Epithelial cell of esophagus (primary cell): ENCODE measurements at regions not wholly inside any gene's neighbourhood (a gene's known extent, or its start where the extent isn't known, plus 50 kb on each side); places are given as distances from the start of the nearest gene placed in this dataset.

ENCODE experiments used
- DNase-seq: peaks from one replicate; pipeline ENCODE4 v3.0.0; 2010; ENCODE audit warnings: low read depth
- H3K4me3 ChIP-seq: 2 replicates; pipeline ENCODE4 v1.5.1; 2011; ENCODE audit warnings: mild to moderate bottlenecking, low read length, control low read depth
- TF ChIP-seq, protein P1 (sequence below): IDR thresholded peaks from 2 replicates; pipeline ENCODE4 v1.5.1; 2011; ENCODE audit warnings: low read depth, mild to moderate bottlenecking, low read length, control low read depth, inconsistent platforms; ENCODE audit not compliant: insufficient read depth; ENCODE audit errors: missing control alignments

GRCh38 chr5:57724836-57725235 is 242.2 kb upstream of the ACTBL2 start:
- DNase-seq, result peak; percentile 68
- TF ChIP-seq, protein P1, sequence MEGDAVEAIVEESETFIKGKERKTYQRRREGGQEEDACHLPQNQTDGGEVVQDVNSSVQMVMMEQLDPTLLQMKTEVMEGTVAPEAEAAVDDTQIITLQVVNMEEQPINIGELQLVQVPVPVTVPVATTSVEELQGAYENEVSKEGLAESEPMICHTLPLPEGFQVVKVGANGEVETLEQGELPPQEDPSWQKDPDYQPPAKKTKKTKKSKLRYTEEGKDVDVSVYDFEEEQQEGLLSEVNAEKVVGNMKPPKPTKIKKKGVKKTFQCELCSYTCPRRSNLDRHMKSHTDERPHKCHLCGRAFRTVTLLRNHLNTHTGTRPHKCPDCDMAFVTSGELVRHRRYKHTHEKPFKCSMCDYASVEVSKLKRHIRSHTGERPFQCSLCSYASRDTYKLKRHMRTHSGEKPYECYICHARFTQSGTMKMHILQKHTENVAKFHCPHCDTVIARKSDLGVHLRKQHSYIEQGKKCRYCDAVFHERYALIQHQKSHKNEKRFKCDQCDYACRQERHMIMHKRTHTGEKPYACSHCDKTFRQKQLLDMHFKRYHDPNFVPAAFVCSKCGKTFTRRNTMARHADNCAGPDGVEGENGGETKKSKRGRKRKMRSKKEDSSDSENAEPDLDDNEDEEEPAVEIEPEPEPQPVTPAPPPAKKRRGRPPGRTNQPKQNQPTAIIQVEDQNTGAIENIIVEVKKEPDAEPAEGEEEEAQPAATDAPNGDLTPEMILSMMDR, result no peak
- H3K4me3 ChIP-seq, result no peak overlapping the region

DNA sequence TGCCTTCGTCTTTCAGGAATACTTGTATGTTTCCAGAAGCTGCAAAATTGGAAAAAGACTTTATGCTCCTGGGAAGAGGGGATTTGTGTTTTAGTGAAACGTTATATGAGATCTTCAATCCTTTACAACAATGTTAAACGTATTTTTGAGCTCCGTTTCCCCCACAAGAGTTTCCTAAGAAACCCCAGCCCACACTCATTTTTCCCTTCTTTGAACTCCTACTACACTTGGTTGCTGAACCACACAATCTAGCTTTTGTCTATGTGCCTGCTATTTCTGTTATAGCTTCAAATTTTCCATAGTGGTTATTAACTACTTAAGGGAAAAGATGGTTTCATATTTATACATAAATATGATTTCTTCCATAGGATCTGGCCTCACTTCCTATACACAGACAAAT is 238.6 kb upstream of the ACTBL2 start:
- TF ChIP-seq, protein P1, result no peak
- no peak overlapping the region for H3K4me3 ChIP-seq
- DNase-seq, result no peak

DNA sequence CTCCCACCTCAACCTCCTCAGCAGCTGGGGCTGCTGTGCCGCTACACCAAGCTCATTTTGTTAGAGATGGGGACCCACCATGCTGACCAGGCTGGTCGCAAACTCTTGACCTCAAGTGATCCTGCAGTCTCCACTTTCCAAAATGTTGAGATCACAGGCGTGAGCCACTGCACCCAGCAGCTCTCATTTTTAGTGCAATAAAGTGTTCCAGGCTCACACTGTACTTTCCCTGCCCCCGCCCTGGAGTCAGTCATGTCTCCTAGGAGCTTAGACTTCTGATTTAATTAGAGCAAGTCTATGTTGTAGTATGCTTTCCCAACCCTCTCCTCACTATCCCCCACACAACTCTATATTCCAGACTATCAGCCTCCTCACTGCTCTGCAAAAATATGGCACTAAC is 238.0 kb upstream of the ACTBL2 start:
- no peak overlapping the region for H3K4me3 ChIP-seq
- DNase-seq, result no peak
- TF ChIP-seq, protein P1, result no peak

GRCh38 chr5:57719216-57719615 is 236.6 kb upstream of the ACTBL2 start:
- TF ChIP-seq, protein P1, result no peak
- H3K4me3 ChIP-seq, result no peak overlapping the region
- no peak for DNase-seq

- TF ChIP-seq, protein P1, result no peak
- H3K4me3 ChIP-seq, result no peak overlapping the region
- DNase-seq, result peak; percentile 60
Observed at GRCh38 chr5:57718155-57718554, 235.5 kb upstream of the ACTBL2 start.

DNA sequence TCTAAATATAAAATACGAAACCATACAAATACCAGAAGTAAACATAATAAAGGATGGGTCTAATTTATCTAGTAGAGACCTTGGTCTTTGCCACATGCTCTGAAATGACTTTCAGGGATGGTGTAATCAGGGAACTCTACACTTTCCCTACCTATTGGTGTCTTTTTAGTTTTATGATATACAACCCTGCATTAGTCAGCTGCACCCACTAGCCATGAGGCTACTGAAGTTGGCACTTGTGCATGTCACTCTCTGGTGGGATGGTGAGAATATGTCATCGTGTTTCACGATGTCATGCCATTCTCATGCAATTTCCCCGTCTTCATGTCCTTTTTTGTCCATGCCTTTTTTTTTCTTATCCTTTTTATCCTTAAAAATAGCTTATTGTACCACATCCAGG is 234.9 kb upstream of the ACTBL2 start:
- H3K4me3 ChIP-seq, result no peak overlapping the region
- TF ChIP-seq, protein P1, result no peak
- DNase-seq, result no peak

- H3K4me3 ChIP-seq, result no peak overlapping the region
- DNase-seq, result no peak
- TF ChIP-seq, protein P1, result no peak
Observed at GRCh38 chr5:57716661-57717060, 234.1 kb upstream of the ACTBL2 start.
